IPS DF 19.7 (cell line): ENCODE measurements at regions not wholly inside any gene's neighbourhood (a gene's known extent, or its start where the extent isn't known, plus 50 kb on each side); places are given as distances from the start of the nearest gene placed in this dataset.
"Not testable (repeated sequence)": the region's sequence is repeated elsewhere in the genome, so short reads cannot be mapped to it uniquely, and the experiment has no call there.

Source experiments
- DNase-seq: peaks from one replicate; pipeline ENCODE4 v3.0.0-alpha.2; 2013; ENCODE audit warnings: low read depth, low spot score

- peak; percentile 67 for DNase-seq
Observed at GRCh38 chr10:6737080-6737641, 157.1 kb upstream of the PRKCQ start.

- no peak for DNase-seq
Observed at GRCh38 chr10:6734286-6734685, 154.2 kb upstream of the PRKCQ start.

- no peak for DNase-seq
Observed at GRCh38 chr10:6729861-6730344, 149.8 kb upstream of the PRKCQ start.

GRCh38 chr10:6729071-6729774 lies 149.1 kb upstream of the PRKCQ start:
- no peak for DNase-seq

GRCh38 chr10:6726924-6727323 lies 146.8 kb upstream of the PRKCQ start:
- no peak for DNase-seq

GRCh38 chr10:6722616-6723004 lies 142.5 kb upstream of the PRKCQ start:
- no peak for DNase-seq

GRCh38 chr10:6721964-6722615 lies 142.0 kb upstream of the PRKCQ start:
- DNase-seq: no peak

GRCh38 chr10:6721480-6721879 lies 141.4 kb upstream of the PRKCQ start:
- peak; percentile 33 for DNase-seq

GRCh38 chr10:6719561-6719960 lies 139.5 kb upstream of the PRKCQ start:
- peak; percentile 33 for DNase-seq

- DNase-seq: no peak
Observed at GRCh38 chr10:6718550-6718949, 138.5 kb upstream of the PRKCQ start.

- DNase-seq: no peak
Observed at GRCh38 chr10:6716516-6716915, 136.4 kb upstream of the PRKCQ start.

GRCh38 chr10:6713716-6714115 lies 133.6 kb upstream of the PRKCQ start:
- DNase-seq: no peak

GRCh38 chr10:6713120-6713519 lies 133.0 kb upstream of the PRKCQ start:
- no peak for DNase-seq

GRCh38 chr10:6711881-6712280 lies 131.8 kb upstream of the PRKCQ start:
- no peak for DNase-seq

GRCh38 chr10:6711408-6711841 lies 131.3 kb upstream of the PRKCQ start:
- no peak for DNase-seq

GRCh38 chr10:6707352-6707751 lies 127.3 kb upstream of the PRKCQ start:
- no peak for DNase-seq

- DNase-seq: no peak
Observed at GRCh38 chr10:6706725-6707124, 126.6 kb upstream of the PRKCQ start.

- DNase-seq: no peak
Observed at GRCh38 chr10:6704896-6705295, 124.8 kb upstream of the PRKCQ start.

- DNase-seq: not testable (repeated sequence)
Observed at GRCh38 chr10:6702833-6703232, 122.8 kb upstream of the PRKCQ start.

- no peak for DNase-seq
Observed at GRCh38 chr10:6702030-6702429, 122.0 kb upstream of the PRKCQ start.

GRCh38 chr10:6701289-6701688 lies 121.2 kb upstream of the PRKCQ start:
- DNase-seq: no peak

GRCh38 chr10:6700066-6700465 lies 120.0 kb upstream of the PRKCQ start:
- DNase-seq: no peak

GRCh38 chr10:6699336-6699735 lies 119.3 kb upstream of the PRKCQ start:
- no peak for DNase-seq
